GM12873 (cell line): ENCODE measurements at regions not wholly inside any gene's neighbourhood (a gene's known extent, or its start where the extent isn't known, plus 50 kb on each side); places are given as distances from the start of the nearest gene placed in this dataset.

Experiments
- CTCF ChIP-seq: IDR thresholded peaks from 2 replicates; pipeline ENCODE4 v1.5.1; 2012; ENCODE audit warnings: low read depth, mild to moderate bottlenecking, moderate library complexity, low read length, control low read depth; ENCODE audit not compliant: insufficient read depth; ENCODE audit errors: missing control alignments

- TF ChIP-seq CTCF: no peak
Observed at GRCh38 chr13:73715911-73716510, 418.2 kb downstream of the KLF12 start.

GRCh38 chr13:73715114-73715910, 418.9 kb downstream of the KLF12 start:
- TF ChIP-seq CTCF: no peak

- no peak for TF ChIP-seq CTCF
Observed at GRCh38 chr13:73714522-73714921, 419.7 kb downstream of the KLF12 start.

GRCh38 chr13:73708393-73708985, 425.7 kb downstream of the KLF12 start:
- peak; percentile 69 for TF ChIP-seq CTCF

GRCh38 chr13:73704587-73704986, 429.6 kb downstream of the KLF12 start:
- no peak for TF ChIP-seq CTCF

- no peak for TF ChIP-seq CTCF
Observed at GRCh38 chr13:73703606-73704005, 430.6 kb downstream of the KLF12 start.

GRCh38 chr13:73702419-73703071, 431.7 kb downstream of the KLF12 start:
- no peak for TF ChIP-seq CTCF
